ENCODE measurements at regions not wholly inside any gene's neighbourhood (a gene's known extent, or its start where the extent isn't known, plus 50 kb on each side); places are given as distances from the start of the nearest gene placed in this dataset.

GRCh38 chr6:43901733-43902230, 131.8 kb downstream of the VEGFA start:
- no peak overlapping the region for H3K4me3 ChIP-seq
- no peaks in the 10 kb centered on the region for H3K79me2 ChIP-seq (ENCODE audit: control insufficient read depth, insufficient read depth, low read length)
- no peaks in the 10 kb centered on the region for H3K36me3 ChIP-seq (ENCODE audit: control insufficient read depth, insufficient read depth, low read length)
- ATAC-seq (peak; percentile 14; the same call in 2 of the 3 replicates), FAIRE-seq (no peak), DNase-seq (ENCODE audit: extremely low read depth in 1 of 4, low spot score in 3 of 4) (no peak)
- 34% methylated on average over 4 of the region's 4 CpGs for WGBS (ENCODE audit: insufficient coverage, low coverage, missing lambda C conversion rate)
- no TSS peak for BruUV-seq (replicated peaks)
- in situ Hi-C loops (cut with MboI) (no loop called here), intact Hi-C loops (cut with micrococcal nuclease) (no loop called here)
- H3K4me1 ChIP-seq (replicated peaks in 1 of 2; ENCODE audit: control insufficient read depth in 2 of 2, insufficient read depth in 2 of 2, low read length in 2 of 2): peaks cover 16 to 35% of the 10 kb centered on the region in 2 experiments; a peak in 4 of 5 replicates
- H3K9ac ChIP-seq (ENCODE audit: insufficient read depth in 1 of 2, low read depth in 2 of 2, low read length in 2 of 2): no peak overlapping the region
- H3K27me3 ChIP-seq (ENCODE audit: control insufficient read depth in 2 of 2, insufficient read depth in 2 of 2, low read length in 2 of 2): no peaks in the 10 kb centered on the region
- no peaks in the 10 kb centered on the region for H4K20me1 ChIP-seq (replicated peaks; ENCODE audit: control insufficient read depth, insufficient read depth, low read length)
- no peak overlapping the region for H3K27ac ChIP-seq (ENCODE audit: extremely low read depth, low read depth, low read length)
- no peak overlapping the region for H3K4me2 ChIP-seq (ENCODE audit: insufficient read depth, low read length)
- no peaks in the 10 kb centered on the region for H3K9me3 ChIP-seq (replicated peaks; ENCODE audit: control insufficient read depth, insufficient read depth, low read depth, low read length)
- CTCF ChIA-PET (ENCODE audit: low intra/inter-chr PET ratio): no interaction called here
- POLR2A ChIA-PET: interaction anchor here (0.5 to 2.5 kb wide), 7 partner anchors 9 to 273 kb away, joined by 3 to 21 read pairs (median 4); partner anchors contain the start of gene GTPBP2
- H3K9me1 ChIP-seq (ENCODE audit: control insufficient read depth, insufficient read depth, low read length): no peaks in the 10 kb centered on the region
- peak overlapping the region; percentile 61; the same call in 1 of the 2 replicates for H2AFZ ChIP-seq (ENCODE audit: low read depth, low read length)
- TF ChIP-seq MITF (IDR thresholded peaks at IDR 0.05) (no peak), CTCFL (IDR thresholded peaks at IDR 0.05; ENCODE audit: borderline replicate concordance, insufficient read depth, low read depth, low read length, poor library complexity, severe bottlenecking) (no peak), SMARCE1 (IDR thresholded peaks at IDR 0.05) (peak; percentile 45; the same call in 1 of the 2 replicates), ETV1 (tag; conservative IDR thresholded peaks at IDR 0.05; ENCODE audit: low read depth) (peak; percentile 43), L3MBTL2 (IDR thresholded peaks at IDR 0.05) (no peak), NEUROD1 (IDR thresholded peaks at IDR 0.05; ENCODE audit: borderline replicate concordance, low read depth, low read length, partially characterized antibody) (no peak), ZNF347 (CRISPR knock-in tag; IDR thresholded peaks at IDR 0.05; ENCODE audit: low read depth) (no peak), LCOR (CRISPR knock-in tag; IDR thresholded peaks at IDR 0.05) (no peak), MYNN (IDR thresholded peaks at IDR 0.05) (no peak), MYNN (CRISPR knock-in tag; IDR thresholded peaks at IDR 0.05) (no peak), E4F1 (CRISPR knock-in tag; IDR thresholded peaks at IDR 0.05; ENCODE audit: borderline replicate concordance) (no peak), SMAD2 (IDR thresholded peaks at IDR 0.05; ENCODE audit: low read depth, low read length) (no peak), CBFB (CRISPR knock-in tag; IDR thresholded peaks at IDR 0.05) (no peak), ATF7 (IDR thresholded peaks at IDR 0.05) (no peak)

Measured in K562 (cell line).